IgD-negative memory B cell (primary cell): ENCODE measurements at regions not wholly inside any gene's neighbourhood (a gene's known extent, or its start where the extent isn't known, plus 50 kb on each side); places are given as distances from the start of the nearest gene placed in this dataset.

Source experiments
- H3K27ac Mint-ChIP-seq, 3 donors: one replicate each; pipeline ENCODE4 v1.8.0; 2020 to 2022; ENCODE audit warnings: mild to moderate bottlenecking in 3 of 3, mixed read lengths in 3 of 3, moderate library complexity in 1 of 3
- H3K27me3 Mint-ChIP-seq: one replicate; pipeline ENCODE4 v1.8.0; 2021; ENCODE audit warnings: mixed read lengths
- H3K36me3 Mint-ChIP-seq: one replicate; pipeline ENCODE4 v1.8.0; 2020; ENCODE audit warnings: mild to moderate bottlenecking, mixed read lengths
- H3K4me1 Mint-ChIP-seq, 3 donors: one replicate each; pipeline ENCODE4 v1.8.0; 2020 to 2022; ENCODE audit warnings: mixed read lengths in 3 of 3, mild to moderate bottlenecking in 1 of 3
- H3K4me3 Mint-ChIP-seq, 4 donors: one replicate each; pipeline ENCODE4 v1.8.0; 2020 to 2022; ENCODE audit warnings: mild to moderate bottlenecking in 4 of 4, mixed read lengths in 4 of 4, moderate library complexity in 3 of 4
- H3K9me3 Mint-ChIP-seq, 3 donors: one replicate each; pipeline ENCODE4 v1.8.0; 2020 to 2021; ENCODE audit warnings: mixed read lengths in 3 of 3, mild to moderate bottlenecking in 1 of 3

DNA sequence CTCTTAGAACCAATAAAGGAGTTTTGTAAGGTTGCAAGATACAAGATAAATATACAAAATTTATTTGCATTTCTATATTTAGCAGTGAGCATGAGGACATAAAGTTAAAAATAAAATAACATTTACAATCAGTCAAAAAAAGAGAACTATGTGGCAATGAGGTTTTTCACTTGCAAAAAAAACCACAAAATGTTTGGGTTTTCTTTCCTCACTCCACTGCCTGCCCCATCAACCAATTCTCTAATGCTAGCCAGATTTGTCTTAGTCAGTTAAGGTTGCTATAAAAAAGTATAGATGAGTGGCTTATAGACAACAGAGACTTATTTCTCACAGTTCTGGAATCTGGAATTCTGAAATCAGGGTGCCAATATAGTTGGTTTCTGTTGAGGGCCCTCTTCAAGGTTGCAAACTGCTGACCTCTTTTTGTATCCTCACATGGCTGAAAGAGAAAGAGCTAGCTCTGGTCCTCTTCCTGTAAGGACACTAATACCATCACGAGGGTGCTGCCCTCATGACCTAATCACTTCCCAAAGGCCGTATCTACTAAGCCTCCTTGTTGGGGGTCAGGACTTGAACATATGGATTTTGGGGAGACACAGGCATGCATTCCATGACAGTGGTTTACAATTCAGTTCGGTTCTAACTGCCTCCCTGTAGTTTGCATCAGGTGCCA is 566.2 kb downstream of the GALR1 start:
- no peaks in the 10 kb centered on the region for H3K27me3 Mint-ChIP-seq
- no peak overlapping the region for H3K27ac Mint-ChIP-seq
- peaks cover 2 to 8% (median 2%) of the 10 kb centered on the region in 3 donors for H3K9me3 Mint-ChIP-seq
- no peaks in the 10 kb centered on the region for H3K36me3 Mint-ChIP-seq
- H3K4me3 Mint-ChIP-seq = no peak overlapping the region
- no peaks in the 10 kb centered on the region for H3K4me1 Mint-ChIP-seq

DNA sequence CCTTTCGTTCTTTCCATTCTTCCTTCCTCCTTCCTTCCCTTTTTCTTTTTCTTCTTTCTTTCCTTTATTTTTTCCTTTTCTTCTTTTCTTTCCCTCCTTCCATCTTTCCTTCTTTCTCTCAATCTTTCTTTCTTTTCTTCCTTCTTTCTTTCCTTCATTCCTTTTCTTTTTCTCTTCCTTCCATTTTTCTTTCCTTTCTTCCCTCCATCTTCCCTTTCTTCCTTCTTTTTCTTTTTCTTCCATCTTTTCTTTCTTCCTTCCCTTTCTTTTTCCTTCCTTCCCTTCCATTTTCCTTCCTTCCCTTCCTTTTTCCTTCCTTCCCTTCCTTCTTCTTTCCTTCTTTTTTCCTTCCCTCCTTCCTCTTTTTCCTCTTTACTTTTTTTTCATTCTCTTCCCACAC is 568.7 kb downstream of the GALR1 start:
- no peaks in the 10 kb centered on the region for H3K36me3 Mint-ChIP-seq
- H3K4me3 Mint-ChIP-seq = peak overlapping the region in 1 of 4 donors; percentile 18
- H3K27me3 Mint-ChIP-seq = no peaks in the 10 kb centered on the region
- peaks cover 0 to 3% (median 2%) of the 10 kb centered on the region in 3 donors for H3K9me3 Mint-ChIP-seq
- H3K4me1 Mint-ChIP-seq = no peaks in the 10 kb centered on the region
- no peak overlapping the region for H3K27ac Mint-ChIP-seq

DNA sequence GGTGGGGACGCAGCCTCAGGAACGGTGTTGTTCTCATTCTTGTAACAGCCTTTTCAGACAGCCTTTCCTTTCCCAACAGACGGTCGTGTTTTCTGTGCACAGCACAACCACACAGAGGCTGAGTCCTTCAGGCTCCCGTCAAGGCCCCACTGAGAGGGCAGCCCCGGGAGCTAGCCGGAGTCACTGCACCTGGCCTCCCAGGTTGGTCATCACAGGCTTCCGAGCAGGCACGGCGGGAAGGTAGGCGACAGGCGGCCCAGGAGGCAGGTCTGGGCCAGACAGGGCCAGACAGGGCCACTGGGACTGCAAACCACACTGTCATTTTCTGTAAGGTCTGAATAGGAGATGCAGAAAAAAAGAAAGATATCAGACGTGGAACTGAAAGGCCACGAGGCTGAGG is 570.8 kb downstream of the GALR1 start:
- no peaks in the 10 kb centered on the region for H3K4me1 Mint-ChIP-seq
- H3K9me3 Mint-ChIP-seq = peaks cover 0 to 5% (median 2%) of the 10 kb centered on the region in 3 donors
- H3K4me3 Mint-ChIP-seq = peak overlapping the region in 1 of 4 donors; percentile 60
- H3K36me3 Mint-ChIP-seq = no peaks in the 10 kb centered on the region
- no peak overlapping the region for H3K27ac Mint-ChIP-seq
- no peaks in the 10 kb centered on the region for H3K27me3 Mint-ChIP-seq

GRCh38 chr18:77821892-77822291 is 572.2 kb downstream of the GALR1 start:
- Mint-ChIP-seq H3K4me1 (no peaks in the 10 kb centered on the region), H3K27me3 (no peaks in the 10 kb centered on the region), H3K9me3 (peaks cover 0 to 7% (median 2%) of the 10 kb centered on the region in 3 donors), H3K27ac (no peak overlapping the region), H3K36me3 (no peaks in the 10 kb centered on the region), H3K4me3 (no peak overlapping the region)

GRCh38 chr18:77822632-77823031 is 573.0 kb downstream of the GALR1 start:
- H3K9me3 Mint-ChIP-seq = peaks cover 0 to 7% (median 2%) of the 10 kb centered on the region in 3 donors
- no peaks in the 10 kb centered on the region for H3K36me3 Mint-ChIP-seq
- H3K4me1 Mint-ChIP-seq = no peaks in the 10 kb centered on the region
- H3K27me3 Mint-ChIP-seq = no peaks in the 10 kb centered on the region
- no peak overlapping the region for H3K4me3 Mint-ChIP-seq
- H3K27ac Mint-ChIP-seq = no peak overlapping the region

DNA sequence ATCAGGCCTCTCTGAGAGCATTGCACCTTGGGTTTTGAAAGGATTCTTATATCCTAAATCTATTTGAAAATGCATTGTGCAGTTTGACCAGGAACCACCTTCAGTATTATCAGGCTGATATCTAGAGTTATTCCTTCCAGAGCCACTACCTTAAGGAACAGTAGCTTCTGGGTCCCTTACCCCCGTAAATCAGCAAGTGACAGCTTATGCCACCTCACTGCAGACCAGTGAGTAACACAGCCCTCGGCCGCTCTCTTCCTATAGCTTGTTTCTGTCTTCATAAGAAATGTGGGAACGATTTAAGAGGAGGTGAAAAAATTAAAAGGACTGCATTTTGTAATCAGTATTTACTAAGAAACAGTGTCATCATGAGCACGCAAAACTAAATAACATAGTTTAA is 584.2 kb downstream of the GALR1 start:
- Mint-ChIP-seq H3K36me3 (no peaks in the 10 kb centered on the region), H3K9me3 (peaks cover 0 to 2% (median 0%) of the 10 kb centered on the region in 3 donors), H3K4me3 (no peak overlapping the region)

DNA sequence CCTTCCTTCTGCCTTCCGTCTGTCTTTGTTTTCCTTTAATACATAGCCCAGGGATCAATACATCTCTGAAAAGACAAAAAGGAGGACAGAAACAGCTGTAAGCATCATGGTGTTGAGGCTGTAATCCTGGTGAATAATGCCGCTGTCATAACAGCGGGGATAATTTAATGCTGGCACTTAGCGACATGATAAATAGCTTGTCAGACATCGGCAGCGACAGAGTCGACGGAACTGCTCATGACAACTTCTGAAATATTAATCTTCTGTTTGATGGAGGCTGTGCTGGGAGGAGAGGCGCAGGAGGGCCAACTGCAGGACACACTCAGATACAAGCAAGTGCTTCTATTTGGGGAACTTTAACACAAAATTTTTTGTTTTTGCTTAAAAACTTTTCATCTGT is 602.2 kb downstream of the GALR1 start:
- Mint-ChIP-seq H3K9me3 (peaks cover 0 to 2% (median 0%) of the 10 kb centered on the region in 3 donors), H3K27me3 (peaks cover 4% of the 10 kb centered on the region), H3K36me3 (no peaks in the 10 kb centered on the region), H3K4me3 (no peak overlapping the region), H3K27ac (no peak overlapping the region), H3K4me1 (no peaks in the 10 kb centered on the region)

More for the DNA sequence above, 584.2 kb downstream of the GALR1 start:
- Mint-ChIP-seq H3K27me3 (peaks cover 1% of the 10 kb centered on the region), H3K27ac (no peak overlapping the region), H3K4me1 (no peaks in the 10 kb centered on the region)

GRCh38 chr18:77853859-77854258 is 604.2 kb downstream of the GALR1 start:
- Mint-ChIP-seq H3K36me3 (no peaks in the 10 kb centered on the region), H3K4me1 (no peaks in the 10 kb centered on the region), H3K9me3 (peaks cover 0 to 2% (median 0%) of the 10 kb centered on the region in 3 donors), H3K27me3 (peaks cover 4% of the 10 kb centered on the region), H3K4me3 (no peak overlapping the region), H3K27ac (no peak overlapping the region)

DNA sequence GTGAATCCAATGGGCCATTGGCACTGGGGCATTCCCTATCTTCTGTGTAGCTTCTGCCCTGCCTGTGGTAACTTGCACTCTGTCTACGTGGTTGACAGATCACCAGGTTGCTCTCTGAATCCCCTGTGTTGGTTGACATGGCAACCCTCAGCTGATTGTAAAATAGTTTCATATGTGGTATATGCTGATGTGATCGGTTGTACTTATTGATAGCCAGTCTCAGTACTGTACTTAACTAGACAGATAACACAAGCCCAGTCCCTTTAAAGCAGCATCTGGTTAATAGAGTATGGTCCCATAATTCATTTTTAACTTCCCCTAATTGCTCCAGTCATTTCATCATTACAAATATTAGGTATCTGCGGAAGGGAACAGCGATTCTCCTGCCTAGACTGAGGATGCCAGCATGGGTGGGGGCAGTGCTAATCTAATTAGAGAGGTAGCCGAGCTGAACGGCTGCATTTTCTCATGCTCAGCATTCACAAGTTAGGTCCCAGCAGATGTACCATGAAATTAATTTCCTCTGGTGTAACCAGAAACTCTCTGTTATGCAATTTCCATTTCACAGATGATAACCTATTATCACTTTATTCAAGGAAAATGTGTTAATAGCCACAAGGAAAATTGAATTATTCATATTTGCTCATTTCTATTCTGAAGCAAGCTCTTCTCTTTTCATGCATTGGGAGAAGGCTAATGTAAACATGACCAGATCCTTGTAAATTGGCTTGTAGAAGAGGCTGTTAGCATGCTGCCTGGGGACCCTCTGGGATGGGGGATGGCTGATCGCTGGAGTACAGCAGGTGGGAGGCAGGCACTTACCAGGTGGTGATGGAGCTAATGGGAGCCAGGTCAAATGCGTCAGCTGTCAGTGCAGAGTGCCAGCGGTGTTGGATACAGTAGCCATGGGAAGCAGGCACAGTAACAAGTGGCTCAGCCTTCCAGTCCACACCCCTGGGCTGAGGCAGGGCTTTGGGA is 608.3 kb downstream of the GALR1 start:
- no peaks in the 10 kb centered on the region for H3K4me1 Mint-ChIP-seq
- no peaks in the 10 kb centered on the region for H3K36me3 Mint-ChIP-seq
- no peak overlapping the region for H3K4me3 Mint-ChIP-seq
- H3K9me3 Mint-ChIP-seq = peaks cover 0 to 1% (median 0%) of the 10 kb centered on the region in 3 donors
- no peak overlapping the region for H3K27ac Mint-ChIP-seq
- peaks cover 2% of the 10 kb centered on the region for H3K27me3 Mint-ChIP-seq

DNA sequence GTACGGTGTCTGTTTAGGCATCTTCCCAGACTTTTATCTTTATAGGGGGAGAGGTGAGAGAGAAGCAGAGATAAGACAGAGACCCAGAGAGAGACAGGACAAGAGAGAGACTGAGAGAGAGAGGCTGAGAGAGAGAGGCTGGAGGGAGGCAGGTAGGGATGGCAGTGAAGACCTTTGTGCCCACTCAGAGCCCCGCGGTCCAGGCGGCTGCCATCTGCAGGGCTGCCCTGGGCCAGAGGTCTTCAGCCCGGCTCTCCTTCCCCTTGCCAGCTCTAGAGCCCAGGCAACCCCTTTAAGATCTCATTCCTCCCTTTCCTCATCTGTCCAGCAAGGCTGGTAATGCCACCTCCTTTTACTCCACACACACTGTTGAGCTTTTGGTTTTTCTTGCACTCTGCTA is 610.0 kb downstream of the GALR1 start:
- Mint-ChIP-seq H3K27me3 (no peaks in the 10 kb centered on the region), H3K4me3 (no peak overlapping the region), H3K4me1 (no peaks in the 10 kb centered on the region)

GRCh38 chr18:77862066-77862757 is 612.6 kb downstream of the GALR1 start:
- Mint-ChIP-seq H3K9me3 (peaks cover 0 to 1% (median 0%) of the 10 kb centered on the region in 3 donors), H3K4me1 (no peaks in the 10 kb centered on the region), H3K27ac (no peak overlapping the region), H3K36me3 (no peaks in the 10 kb centered on the region), H3K27me3 (no peaks in the 10 kb centered on the region), H3K4me3 (no peak overlapping the region)

More for the DNA sequence above, 610.0 kb downstream of the GALR1 start:
- H3K36me3 Mint-ChIP-seq = no peaks in the 10 kb centered on the region
- H3K27ac Mint-ChIP-seq = no peak overlapping the region
- peaks cover 0 to 1% (median 0%) of the 10 kb centered on the region in 3 donors for H3K9me3 Mint-ChIP-seq

GRCh38 chr18:77865853-77866252 is 616.2 kb downstream of the GALR1 start:
- Mint-ChIP-seq H3K9me3 (peaks cover 1 to 8% (median 1%) of the 10 kb centered on the region in 3 donors), H3K36me3 (peaks cover 3% of the 10 kb centered on the region), H3K4me3 (no peak overlapping the region), H3K27ac (no peak overlapping the region), H3K4me1 (no peaks in the 10 kb centered on the region), H3K27me3 (no peaks in the 10 kb centered on the region)

- no peaks in the 10 kb centered on the region for H3K27me3 Mint-ChIP-seq
- no peaks in the 10 kb centered on the region for H3K4me1 Mint-ChIP-seq
- no peak overlapping the region for H3K4me3 Mint-ChIP-seq
- H3K36me3 Mint-ChIP-seq = peaks cover 3% of the 10 kb centered on the region
- H3K9me3 Mint-ChIP-seq = peaks cover 1 to 8% (median 1%) of the 10 kb centered on the region in 3 donors
- no peak overlapping the region for H3K27ac Mint-ChIP-seq
These were observed 616.7 kb downstream of the GALR1 start for GRCh38 chr18:77866351-77866750.

GRCh38 chr18:77870199-77870598 is 620.6 kb downstream of the GALR1 start:
- no peak overlapping the region for H3K4me3 Mint-ChIP-seq
- no peak overlapping the region for H3K27ac Mint-ChIP-seq
- H3K9me3 Mint-ChIP-seq = peaks cover 0 to 8% (median 1%) of the 10 kb centered on the region in 3 donors
- H3K27me3 Mint-ChIP-seq = peaks cover under 1% of the 10 kb centered on the region
- H3K36me3 Mint-ChIP-seq = peaks cover 3% of the 10 kb centered on the region
- no peaks in the 10 kb centered on the region for H3K4me1 Mint-ChIP-seq

DNA sequence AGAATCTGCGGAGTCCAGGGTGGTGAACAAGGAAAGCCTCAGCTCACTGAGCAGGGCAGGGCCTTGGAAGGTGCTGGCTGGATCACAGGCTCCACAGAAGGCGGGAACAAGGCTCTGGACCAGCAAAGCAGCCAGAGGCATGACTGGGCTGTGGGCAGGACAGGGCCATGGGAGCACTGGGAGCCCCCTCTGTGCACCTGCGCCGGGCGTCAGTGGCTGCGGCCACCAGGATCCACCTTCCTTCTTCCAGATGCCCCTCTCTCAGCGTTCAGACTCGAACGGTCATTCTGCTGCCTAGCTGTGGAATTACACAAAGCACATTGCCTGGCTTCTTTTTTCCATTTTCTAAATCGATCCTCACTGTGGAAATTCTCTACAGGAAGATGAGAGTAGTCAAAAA is 621.2 kb downstream of the GALR1 start:
- no peaks in the 10 kb centered on the region for H3K4me1 Mint-ChIP-seq
- peaks cover 1% of the 10 kb centered on the region for H3K27me3 Mint-ChIP-seq
- peaks cover 3% of the 10 kb centered on the region for H3K36me3 Mint-ChIP-seq
- H3K27ac Mint-ChIP-seq = no peak overlapping the region
- H3K9me3 Mint-ChIP-seq = peaks cover 0 to 8% (median 1%) of the 10 kb centered on the region in 3 donors
- H3K4me3 Mint-ChIP-seq = no peak overlapping the region
